GM12891 (cell line): ENCODE measurements at regions not wholly inside any gene's neighbourhood (a gene's known extent, or its start where the extent isn't known, plus 50 kb on each side); places are given as distances from the start of the nearest gene placed in this dataset.

ENCODE experiments used
- POLR2A ChIP-seq: IDR thresholded peaks from 2 replicates; pipeline ENCODE4 v1.6.1; 2011; ENCODE audit warnings: low read depth, low read length, control low read depth
- POLR2AphosphoS5 ChIP-seq: IDR thresholded peaks from 2 replicates; pipeline ENCODE4 v1.6.1; 2011; ENCODE audit warnings: low read depth, low read length, control low read depth
- SPI1 ChIP-seq: IDR thresholded peaks from 2 replicates; pipeline ENCODE4 v1.6.1; 2011; ENCODE audit warnings: low read depth, low read length, control low read depth
- TAF1 ChIP-seq: IDR thresholded peaks from 2 replicates; pipeline ENCODE4 v1.6.1; 2011; ENCODE audit warnings: low read depth, low read length, control low read depth

DNA sequence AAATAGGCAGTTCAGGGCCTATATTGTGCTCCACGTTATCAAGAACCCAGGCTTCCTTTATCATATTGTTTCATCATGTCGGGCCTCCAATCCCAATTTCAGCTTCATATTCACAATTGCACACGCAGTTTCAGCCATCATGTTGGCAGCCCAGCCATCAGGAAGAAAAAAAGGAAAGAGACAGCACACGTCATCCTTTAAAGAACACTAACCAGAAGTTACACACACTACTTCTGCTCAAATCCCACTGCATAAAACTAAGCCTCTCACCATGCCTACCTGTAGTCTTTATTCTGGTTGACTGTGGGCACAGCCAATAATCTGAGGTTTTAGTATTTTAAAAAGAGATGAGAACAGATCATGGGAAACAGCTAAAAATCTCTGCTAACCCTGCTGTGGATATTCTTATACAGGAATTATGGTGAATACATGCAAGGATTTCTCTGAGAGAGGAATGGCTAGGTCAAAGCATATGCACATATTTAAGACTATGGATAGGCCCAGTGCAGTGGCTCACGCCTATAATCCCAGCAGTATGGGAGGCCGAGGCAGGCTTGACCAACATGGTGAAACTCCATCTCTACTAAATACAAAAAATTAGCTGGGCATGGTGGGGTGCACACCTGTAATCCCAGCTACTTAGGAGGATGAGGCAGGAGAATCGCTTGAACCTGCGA, 534.4 kb downstream of the ETV1 start:
- TF ChIP-seq SPI1, result no peak
- no peak for TF ChIP-seq TAF1
- no peak for TF ChIP-seq POLR2A
- no peak for TF ChIP-seq POLR2AphosphoS5
